GM13976 (cell line): ENCODE measurements at regions not wholly inside any gene's neighbourhood (a gene's known extent, or its start where the extent isn't known, plus 50 kb on each side); places are given as distances from the start of the nearest gene placed in this dataset.

Experiments used
- DNase-seq: peaks from one replicate; pipeline ENCODE4 v3.0.0; 2012; ENCODE audit warnings: low spot score
- CTCF ChIP-seq: IDR thresholded peaks from 2 replicates; pipeline ENCODE4 v1.5.1; 2012; ENCODE audit warnings: borderline replicate concordance, mild to moderate bottlenecking; ENCODE audit not compliant: insufficient read depth; ENCODE audit errors: extremely low read depth, missing control alignments, control extremely low read depth
- in situ Hi-C: fragments of 300-500 bp; cut with MboI; formaldehyde crosslinking; loops from one replicate; pipeline ENCODE4 v1.12.0; 2022; ENCODE audit warnings: low sequenced_read_pairs, mixed read lengths, inconsistent platforms; ENCODE audit not compliant: unreplicated experiment

GRCh38 chr9:14373706-14374105, 59.8 kb upstream of the NFIB start:
- DNase-seq: no peak
- TF ChIP-seq CTCF: no peak
- in situ Hi-C loops: no loop called here

- DNase-seq: no peak
- in situ Hi-C loops: no loop called here
Measured at GRCh38 chr9:14373336-14373666, 59.4 kb upstream of the NFIB start.

GRCh38 chr9:14372437-14373335, 58.7 kb upstream of the NFIB start:
- in situ Hi-C loops: no loop called here
- DNase-seq: no peak
- no peak for TF ChIP-seq CTCF

More at GRCh38 chr9:14373336-14373666, 59.4 kb upstream of the NFIB start:
- no peak for TF ChIP-seq CTCF

- no peak for TF ChIP-seq CTCF
- no peak for DNase-seq
- in situ Hi-C loops: no loop called here
Measured at GRCh38 chr9:14369011-14369410, 55.1 kb upstream of the NFIB start.

- DNase-seq: no peak
- in situ Hi-C loops: no loop called here
Measured at GRCh38 chr9:14366076-14366475, 52.1 kb upstream of the NFIB start.

GRCh38 chr9:14365670-14366069, 51.7 kb upstream of the NFIB start:
- TF ChIP-seq CTCF: no peak
- DNase-seq: no peak
- in situ Hi-C loops: no loop called here

More at GRCh38 chr9:14366076-14366475, 52.1 kb upstream of the NFIB start:
- no peak for TF ChIP-seq CTCF
